GM12874 (cell line): ENCODE measurements at regions not wholly inside any gene's neighbourhood (a gene's known extent, or its start where the extent isn't known, plus 50 kb on each side); places are given as distances from the start of the nearest gene placed in this dataset.

Experiments
- TF ChIP-seq, protein P1 (sequence below): IDR thresholded peaks from 2 replicates; pipeline ENCODE4 v1.5.1; 2011; ENCODE audit warnings: low read depth, mild to moderate bottlenecking, control low read depth, low read length, moderate library complexity; ENCODE audit not compliant: insufficient read depth

DNA sequence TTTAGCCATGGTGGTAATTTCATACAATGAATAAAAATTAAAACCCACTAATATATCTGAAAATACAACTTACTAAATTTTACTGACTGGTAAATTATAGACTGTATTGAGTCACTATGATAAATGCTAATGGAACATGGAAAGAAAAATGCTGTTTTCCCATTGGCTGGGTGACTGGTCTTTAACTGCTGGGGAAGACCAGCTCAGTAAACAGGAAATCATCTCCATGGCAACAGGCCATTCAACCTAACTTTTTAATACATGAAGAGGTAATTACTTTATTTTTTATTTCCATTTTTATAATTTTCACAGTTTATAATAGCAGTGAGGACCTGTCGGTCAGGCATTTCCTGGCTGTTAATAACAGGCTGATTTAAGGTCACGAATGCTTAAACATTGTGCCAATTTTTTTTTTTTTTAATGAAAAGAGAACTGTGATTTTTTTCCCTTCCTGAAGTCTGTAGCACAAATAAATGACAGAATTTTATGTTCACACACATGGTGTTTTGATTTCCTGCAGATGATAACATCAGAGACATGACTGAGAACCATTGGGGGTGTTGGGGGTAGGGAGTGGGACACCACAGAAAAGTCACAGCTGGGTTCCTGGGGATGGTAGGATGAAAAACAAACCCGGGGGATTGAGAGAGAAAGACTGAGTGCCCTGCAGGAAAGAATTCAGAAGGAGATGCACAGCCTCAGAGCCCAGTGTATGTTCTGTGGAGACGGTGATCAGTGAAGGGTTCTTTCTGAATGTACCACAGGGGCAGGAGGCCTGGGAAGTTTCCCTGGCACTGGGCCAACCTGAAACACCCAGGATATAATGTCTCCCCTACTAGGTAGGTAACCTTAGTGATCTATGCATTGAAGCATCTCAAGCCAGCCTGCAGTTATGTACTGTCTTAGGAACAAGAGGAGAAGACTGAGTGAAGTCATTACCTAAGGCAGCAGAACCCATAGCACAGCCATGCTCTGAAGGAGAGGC is 297.1 kb downstream of the COG6 start:
- TF ChIP-seq, protein P1, sequence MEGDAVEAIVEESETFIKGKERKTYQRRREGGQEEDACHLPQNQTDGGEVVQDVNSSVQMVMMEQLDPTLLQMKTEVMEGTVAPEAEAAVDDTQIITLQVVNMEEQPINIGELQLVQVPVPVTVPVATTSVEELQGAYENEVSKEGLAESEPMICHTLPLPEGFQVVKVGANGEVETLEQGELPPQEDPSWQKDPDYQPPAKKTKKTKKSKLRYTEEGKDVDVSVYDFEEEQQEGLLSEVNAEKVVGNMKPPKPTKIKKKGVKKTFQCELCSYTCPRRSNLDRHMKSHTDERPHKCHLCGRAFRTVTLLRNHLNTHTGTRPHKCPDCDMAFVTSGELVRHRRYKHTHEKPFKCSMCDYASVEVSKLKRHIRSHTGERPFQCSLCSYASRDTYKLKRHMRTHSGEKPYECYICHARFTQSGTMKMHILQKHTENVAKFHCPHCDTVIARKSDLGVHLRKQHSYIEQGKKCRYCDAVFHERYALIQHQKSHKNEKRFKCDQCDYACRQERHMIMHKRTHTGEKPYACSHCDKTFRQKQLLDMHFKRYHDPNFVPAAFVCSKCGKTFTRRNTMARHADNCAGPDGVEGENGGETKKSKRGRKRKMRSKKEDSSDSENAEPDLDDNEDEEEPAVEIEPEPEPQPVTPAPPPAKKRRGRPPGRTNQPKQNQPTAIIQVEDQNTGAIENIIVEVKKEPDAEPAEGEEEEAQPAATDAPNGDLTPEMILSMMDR: no peak

DNA sequence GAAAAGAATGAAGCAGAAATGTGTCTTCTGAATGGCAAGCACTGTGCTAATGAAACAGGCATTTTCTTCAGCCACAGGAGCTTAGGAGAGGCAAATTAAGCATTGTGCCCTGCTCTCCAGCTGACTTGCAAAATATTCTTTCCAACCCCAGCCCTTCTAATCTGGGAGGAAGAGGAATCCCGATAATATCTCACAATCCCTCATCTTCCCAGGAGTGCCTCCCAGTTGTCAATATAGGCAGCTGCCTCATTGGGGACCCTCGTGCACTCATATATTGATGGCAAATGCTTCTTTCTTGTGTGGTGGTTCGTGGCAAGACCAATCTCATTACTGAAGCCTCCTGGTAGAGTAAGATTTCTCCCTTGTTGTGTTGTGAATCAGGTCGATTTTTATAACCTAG is 299.0 kb downstream of the COG6 start:
- TF ChIP-seq, protein P1: no peak

GRCh38 chr13:39955560-39955959 is 300.1 kb downstream of the COG6 start:
- TF ChIP-seq, protein P1: no peak

GRCh38 chr13:39956036-39956435 is 300.6 kb downstream of the COG6 start:
- TF ChIP-seq, protein P1: no peak

- TF ChIP-seq, protein P1: no peak
These were observed 302.6 kb downstream of the COG6 start for GRCh38 chr13:39957868-39958677.

GRCh38 chr13:39959497-39960144 is 304.2 kb downstream of the COG6 start:
- TF ChIP-seq, protein P1: no peak

DNA sequence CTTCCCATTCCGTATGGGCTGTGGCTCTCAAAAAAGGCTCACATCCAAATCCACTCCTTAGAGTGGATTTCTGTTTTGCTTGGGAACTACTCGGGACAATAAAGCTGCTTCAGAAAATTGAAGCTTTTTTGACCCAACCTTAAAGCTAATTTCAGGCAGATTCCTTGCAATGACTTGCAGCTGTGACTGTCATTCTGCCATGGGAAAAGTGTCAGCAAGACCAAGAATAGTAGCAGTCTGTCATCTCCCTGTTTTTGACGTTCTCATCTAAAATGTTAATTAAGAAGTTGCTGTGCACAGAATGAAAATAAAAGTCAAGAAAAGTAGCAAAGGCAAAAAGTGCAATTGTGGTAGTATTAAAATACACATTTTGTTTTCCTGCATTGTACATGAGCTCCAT is 304.7 kb downstream of the COG6 start:
- TF ChIP-seq, protein P1: no peak
